NCI-H2081 treated with DMSO at 0.1 percent for 48 hours (cell line): ENCODE measurements at regions not wholly inside any gene's neighbourhood (a gene's known extent, or its start where the extent isn't known, plus 50 kb on each side); places are given as distances from the start of the nearest gene placed in this dataset.

Experiments used
- DNase-seq: peaks from one replicate; lab custom pipeline; 2025; lab: John Stamatoyannopoulos, UW

DNA sequence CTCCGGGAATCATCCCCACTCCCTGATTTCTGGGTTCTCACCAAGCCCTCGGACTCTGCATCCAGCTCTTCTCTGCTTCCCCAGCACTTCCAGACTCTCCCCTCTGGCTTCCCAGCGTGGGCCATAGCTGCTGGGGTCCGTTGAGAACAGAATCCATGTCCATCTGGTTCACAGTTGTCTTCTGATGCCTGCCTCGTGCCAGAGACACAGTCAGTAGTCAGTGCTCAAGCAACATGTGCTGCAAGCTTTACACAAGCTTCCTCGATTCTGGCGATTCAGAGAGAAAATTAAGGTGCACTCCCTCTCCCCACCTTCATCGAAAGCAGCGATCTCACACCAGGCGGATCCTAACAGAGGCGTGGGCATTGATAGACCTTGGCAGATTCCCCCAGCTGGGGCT lies 495.5 kb downstream of the TBC1D22A start:
- DNase-seq, result no peak

GRCh38 chr22:47257566-47257965 lies 495.1 kb downstream of the TBC1D22A start:
- DNase-seq, result no peak

GRCh38 chr22:47251911-47252310 lies 489.5 kb downstream of the TBC1D22A start:
- no peak for DNase-seq

GRCh38 chr22:47250995-47251765 lies 488.7 kb downstream of the TBC1D22A start:
- DNase-seq, result no peak

DNA sequence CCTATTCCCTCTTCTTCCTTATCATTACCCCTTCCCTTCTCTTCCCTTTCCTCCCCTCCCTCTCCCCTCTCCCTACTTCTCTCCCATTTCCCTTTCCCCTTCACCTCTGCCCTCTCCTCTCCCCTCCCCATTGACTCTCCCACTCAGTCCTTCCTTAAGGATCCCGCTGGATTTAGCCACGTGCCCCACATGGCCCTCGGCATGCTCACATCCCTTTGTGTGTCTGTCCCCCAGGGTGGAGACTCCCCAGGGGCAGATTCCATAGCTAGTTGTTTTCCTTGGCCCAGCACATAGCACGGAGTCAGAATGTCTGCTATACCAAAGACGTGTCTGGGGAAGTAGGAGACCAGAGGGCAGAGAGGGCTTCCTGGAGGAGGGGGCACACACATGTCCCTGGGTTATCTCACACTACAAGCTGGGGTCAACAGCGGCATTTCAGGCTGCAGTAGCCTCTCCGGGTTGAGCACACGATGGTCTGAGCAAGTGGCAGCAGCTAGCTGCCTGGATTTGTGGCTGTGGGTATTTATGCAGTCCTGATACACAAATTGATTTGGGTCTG lies 487.0 kb downstream of the TBC1D22A start:
- DNase-seq, result no peak

- no peak for DNase-seq
These were observed 486.5 kb downstream of the TBC1D22A start for GRCh38 chr22:47248925-47249324.

DNA sequence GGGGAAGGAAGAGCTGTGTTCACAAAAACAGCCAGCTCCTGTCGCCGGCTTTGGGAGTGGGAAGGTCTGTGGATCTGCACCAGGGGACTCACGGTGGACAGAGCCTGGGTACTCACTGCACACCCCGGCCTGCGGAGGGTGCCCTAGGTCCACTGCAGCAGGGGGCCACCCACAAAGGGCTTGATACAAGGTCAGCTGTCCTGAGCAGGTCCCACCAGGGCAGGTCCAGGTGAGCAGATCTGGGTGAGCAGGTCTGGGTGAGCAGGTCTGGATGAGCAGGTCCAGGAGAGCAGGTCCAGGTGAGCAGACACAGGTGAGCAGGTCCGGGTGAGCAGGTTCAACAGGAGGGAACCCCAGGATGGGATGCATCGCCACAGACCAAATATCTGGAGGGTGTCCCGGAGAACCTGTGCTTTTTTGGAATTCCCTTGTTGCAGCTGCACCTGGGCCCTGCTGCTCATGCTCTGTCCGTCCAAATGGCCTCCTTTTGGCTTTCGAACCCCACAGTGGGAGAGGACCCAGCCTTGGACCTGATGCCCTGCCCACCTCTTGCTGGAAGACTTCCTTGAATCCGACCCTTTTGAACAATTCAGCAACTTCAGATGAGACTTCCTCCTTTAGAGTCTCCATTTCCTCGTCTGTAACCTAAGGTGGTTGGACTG lies 485.3 kb downstream of the TBC1D22A start:
- no peak for DNase-seq

GRCh38 chr22:47245786-47246185 lies 483.3 kb downstream of the TBC1D22A start:
- no peak for DNase-seq

DNA sequence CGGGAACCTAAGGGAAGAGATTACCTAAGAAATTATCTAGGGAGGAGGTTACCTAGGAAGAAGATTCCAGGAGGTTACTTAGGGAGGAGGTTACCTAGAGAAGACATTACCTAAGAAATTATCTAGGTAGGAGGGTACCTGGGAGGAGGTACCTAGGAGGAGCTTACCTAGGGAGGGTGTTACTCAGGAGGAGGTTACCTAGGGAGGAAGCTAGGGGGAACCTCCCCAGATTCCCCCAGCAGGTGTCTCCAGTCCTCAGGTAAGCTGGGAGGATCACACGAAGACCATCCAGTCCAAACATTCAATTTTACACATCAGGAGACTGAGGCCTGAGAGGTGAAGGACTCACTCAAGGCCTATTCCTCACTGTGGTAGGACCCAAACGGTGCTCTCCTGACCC lies 482.8 kb downstream of the TBC1D22A start:
- DNase-seq, result no peak

DNA sequence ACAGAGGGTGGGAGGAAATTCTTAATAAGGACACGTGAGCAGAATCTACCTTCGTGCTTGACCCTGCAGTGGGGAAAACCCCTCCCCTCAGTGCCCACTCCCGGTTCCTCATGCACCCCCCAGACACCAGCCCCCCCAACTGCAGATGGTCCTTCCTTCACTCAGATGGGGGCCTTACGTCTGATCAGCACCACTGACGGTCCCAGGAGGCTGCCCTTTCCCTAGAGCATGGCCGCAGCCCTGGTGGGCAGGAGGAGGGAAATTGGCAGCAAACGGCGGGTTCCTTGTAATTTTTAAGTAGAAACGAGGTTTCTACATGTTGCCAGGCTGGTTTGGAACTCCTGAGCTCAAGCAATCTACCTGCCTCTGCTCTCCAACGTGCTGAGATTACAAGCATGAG lies 477.7 kb downstream of the TBC1D22A start:
- no peak for DNase-seq

DNA sequence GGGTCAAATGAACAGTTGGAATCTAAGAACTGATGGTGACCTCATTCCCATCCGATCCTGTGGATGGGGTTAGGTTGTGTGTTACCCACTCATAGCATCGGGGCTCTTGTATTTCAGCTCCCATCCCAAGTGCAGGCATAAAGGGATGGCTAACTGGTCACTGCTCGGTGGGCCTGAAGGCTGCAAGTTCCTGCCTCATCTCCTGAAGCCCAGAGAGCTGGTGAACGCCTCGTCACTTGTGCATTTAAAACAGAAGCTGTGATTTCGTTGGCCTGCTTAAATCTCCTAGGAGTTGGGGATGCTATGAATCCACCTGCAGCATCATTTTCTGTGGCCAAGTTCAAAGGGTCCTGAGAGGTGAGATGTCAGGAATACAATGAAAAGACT lies 477.0 kb downstream of the TBC1D22A start:
- DNase-seq, result no peak

GRCh38 chr22:47238690-47239473 lies 476.4 kb downstream of the TBC1D22A start:
- no peak for DNase-seq

- DNase-seq, result no peak
These were observed 475.5 kb downstream of the TBC1D22A start for GRCh38 chr22:47237890-47238480.

DNA sequence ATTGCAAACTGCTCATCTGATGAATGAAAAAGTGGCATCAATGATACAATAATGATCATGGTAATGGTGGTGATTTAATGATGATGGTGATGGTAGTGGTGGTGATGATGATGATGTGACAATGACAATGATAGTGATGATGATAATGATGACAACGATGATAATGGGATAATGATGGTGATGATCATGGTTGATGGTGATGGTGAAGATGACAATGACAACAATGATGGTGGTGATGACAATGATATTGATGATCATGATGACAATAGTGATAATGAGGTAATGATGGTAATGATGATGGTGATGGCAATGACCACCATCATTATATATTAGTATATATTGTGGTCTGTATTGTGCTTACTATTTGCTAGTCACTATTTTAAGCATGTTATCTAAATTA lies 474.3 kb downstream of the TBC1D22A start:
- no peak for DNase-seq

- DNase-seq, result no peak
These were observed 473.7 kb downstream of the TBC1D22A start for GRCh38 chr22:47236161-47236560.

GRCh38 chr22:47233316-47234243 lies 471.1 kb downstream of the TBC1D22A start:
- DNase-seq, result no peak

DNA sequence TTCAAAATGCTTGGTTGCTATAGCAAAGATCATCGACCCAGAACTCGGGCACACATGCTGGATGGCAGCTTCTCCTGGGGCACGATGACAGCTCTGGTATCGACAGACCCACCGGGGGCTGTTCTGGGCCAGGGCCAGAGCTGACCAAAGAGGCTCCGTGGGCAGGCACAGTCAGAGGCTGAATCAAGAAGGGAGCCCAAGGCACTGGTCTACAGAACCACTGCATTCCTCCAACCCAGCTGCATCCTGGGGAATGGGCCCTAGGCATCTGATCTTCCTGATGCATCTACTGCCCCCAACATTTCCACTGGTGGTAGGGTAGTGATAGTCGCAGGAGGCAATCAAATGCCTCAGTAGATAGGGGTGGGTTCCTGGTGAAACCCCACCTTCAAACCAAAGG lies 470.3 kb downstream of the TBC1D22A start:
- no peak for DNase-seq

DNA sequence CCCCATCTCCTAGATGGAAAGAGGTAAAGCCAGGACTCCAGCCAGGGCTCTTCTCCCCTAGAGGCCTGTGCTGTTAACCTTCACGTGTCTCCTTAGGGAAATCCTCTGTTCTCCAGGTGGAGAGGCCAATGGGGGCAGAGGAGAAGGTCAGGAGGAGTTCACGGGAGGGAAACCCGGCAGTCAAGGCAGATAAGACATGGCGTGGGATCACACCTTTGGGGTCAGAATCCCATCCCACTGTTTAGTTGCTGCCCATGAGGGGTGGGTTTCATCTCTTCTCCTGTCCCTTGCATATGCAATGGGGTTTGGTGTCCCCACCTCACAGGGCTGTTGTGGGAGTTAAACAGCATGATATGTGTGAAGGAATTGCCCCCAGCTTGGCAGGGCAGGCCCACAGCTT lies 469.7 kb downstream of the TBC1D22A start:
- DNase-seq, result no peak

GRCh38 chr22:47231759-47232158 lies 469.3 kb downstream of the TBC1D22A start:
- DNase-seq, result no peak

- DNase-seq, result no peak
These were observed 468.3 kb downstream of the TBC1D22A start for GRCh38 chr22:47230741-47231140.

DNA sequence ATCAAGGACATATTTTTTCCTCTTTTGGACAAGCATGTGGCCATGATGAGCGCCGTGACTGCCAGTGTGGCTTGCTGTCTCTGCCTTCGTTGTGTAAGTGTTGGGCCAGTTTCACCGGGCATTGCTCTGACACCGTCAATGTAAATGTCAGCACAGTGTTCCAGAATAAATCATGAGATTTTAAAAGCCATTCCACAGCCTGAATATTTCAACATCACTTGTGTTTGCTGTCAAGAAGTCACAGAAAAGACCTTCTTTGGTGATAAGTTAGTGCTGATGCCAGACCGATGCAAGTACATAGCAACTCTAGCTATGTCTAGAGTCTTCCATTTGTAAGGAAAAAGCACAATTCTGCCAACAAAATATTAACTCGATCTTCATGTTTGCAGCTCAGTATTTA lies 467.8 kb downstream of the TBC1D22A start:
- DNase-seq, result no peak
